NCI-H2029 (cell line): ENCODE measurements at regions not wholly inside any gene's neighbourhood (a gene's known extent, or its start where the extent isn't known, plus 50 kb on each side); places are given as distances from the start of the nearest gene placed in this dataset.

Source experiments
- DNase-seq: peaks from one replicate; lab custom pipeline; 2025; lab: John Stamatoyannopoulos, UW

DNA sequence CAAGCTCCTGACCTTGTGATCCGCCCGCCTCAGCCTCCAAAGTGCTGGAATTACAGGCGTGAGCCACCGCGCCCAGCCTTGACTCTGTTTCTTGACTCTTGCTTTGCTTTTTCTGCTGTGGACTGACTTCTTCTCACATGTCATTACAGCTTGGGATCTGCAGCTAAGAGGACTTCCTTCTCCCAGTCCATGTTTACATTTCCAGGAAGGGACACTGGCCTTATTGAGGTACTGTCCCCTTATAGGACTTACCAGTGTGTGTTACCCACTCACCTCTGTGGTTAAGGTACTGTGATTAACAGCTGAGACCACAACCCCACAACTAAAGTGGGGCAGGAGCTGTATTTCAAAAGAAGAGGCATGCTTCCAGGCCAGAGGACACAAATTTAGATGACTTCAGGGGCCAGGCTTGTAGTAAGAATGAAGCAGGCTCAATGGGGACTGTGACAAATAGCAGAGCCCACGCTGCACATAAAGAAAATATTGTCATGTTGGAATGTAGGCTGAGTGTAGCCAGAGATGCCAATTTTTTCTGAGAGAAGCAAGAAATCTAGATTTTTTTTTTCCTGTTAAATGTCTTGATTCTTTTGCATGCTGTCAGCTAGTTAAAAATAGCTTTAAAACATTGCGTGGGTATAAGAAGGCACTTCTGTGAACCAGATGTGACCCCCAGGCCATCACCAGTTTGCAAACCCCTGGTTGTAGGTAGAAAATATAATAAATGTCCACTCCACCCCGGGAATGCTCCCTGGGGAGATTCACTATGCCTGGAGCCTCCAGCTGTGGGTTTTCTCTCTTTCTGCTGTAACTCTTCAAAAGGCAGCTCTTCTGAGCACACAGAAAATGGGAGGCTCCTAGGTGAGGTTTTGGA lies 75.0 kb downstream of the PTPDC1 start:
- no peak for DNase-seq

DNA sequence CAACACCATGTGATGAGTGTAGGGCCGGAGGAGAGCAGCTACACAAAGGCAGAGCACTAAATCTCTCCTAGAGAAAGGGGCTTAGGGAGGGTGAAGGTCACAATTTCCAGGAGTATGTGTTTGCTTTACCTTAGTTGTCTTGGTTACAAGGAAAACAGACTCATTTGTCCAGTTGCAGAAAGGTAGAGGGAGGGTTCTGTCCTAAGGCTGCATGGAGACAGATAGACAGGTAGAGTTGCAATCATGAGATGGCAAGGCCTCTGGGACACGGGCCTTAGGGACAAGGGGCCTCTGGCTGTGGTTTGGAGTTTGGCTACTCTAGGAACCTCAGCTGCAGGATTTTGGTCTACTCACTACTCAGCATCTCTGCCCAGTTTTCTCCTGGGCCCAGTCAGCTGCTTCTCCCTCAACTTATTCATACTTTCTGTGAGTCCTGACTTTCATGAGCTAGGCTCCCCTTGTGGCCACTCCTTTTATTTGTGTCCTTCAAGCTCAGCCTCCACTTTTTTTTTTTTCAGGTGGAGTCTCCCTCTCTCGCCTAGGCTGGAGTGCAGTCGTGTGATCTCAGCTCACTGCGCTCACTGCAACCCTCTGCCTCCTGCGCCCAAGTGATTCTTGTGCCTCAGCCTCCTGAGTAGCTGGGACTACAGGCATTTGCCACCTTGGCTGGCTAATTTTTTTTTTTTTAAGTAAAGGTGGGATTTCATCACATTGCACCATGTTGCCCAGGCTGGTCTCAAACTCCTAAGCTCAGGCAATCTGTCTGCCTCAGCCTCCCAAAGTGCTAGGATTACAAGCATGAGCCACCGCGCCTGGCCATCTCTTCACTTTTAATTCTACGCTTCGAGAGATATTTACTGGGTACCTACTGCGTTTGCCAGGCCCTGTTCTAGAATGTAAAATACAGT lies 76.6 kb downstream of the PTPDC1 start:
- no peak for DNase-seq

DNA sequence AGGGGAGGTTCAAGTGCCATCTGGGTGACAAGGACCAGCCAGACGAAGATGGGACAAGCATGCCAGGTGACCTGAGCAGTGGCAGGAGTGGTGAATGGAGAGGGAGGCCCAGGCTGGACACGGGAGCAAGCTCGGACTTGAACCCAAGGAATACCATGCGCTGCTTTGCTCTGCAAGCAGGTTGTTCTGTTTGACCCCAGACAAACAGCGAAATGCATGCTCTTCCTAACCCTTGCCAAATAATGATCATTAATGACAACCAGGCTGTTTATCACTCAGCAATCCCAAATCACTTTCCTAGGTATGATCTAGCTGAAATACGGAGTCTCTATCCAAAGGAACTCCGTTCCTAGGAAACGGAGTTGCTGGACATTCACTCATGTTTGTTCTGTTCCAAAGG lies 77.4 kb downstream of the PTPDC1 start:
- no peak for DNase-seq

DNA sequence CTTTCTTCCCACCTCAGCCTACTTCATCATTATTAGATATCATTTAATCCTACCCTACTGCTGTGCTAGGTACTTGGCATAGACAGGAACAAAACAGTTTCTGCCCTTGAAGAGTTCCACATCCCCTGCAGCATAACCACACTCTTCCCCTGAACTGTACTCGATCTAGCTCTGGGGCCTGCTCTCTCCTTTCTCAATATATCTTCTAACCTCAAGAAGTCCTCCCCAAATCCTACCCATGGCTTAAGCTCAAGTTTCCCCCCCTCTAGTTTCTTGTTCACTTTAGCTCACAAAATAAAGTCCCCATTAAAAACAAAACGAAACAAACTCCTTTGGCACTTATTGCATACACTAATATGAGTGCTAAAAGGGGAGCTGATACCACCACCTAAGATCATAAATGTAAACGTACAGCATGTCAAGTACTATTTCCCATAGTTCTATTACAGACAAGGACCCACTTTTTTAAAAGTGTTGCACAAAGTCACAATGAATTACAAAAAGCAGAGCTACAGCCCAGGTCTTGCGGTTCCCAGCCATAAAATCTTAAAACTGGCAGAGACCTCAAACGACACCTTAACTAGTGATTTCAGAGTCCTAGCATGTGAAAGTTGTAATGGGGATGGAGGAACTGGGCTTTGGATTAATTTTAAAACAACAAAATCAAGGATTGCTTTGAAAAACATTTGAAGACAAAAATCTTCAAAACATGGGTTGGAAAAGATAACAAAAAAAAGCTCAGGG lies 80.7 kb downstream of the PTPDC1 start:
- no peak for DNase-seq

DNA sequence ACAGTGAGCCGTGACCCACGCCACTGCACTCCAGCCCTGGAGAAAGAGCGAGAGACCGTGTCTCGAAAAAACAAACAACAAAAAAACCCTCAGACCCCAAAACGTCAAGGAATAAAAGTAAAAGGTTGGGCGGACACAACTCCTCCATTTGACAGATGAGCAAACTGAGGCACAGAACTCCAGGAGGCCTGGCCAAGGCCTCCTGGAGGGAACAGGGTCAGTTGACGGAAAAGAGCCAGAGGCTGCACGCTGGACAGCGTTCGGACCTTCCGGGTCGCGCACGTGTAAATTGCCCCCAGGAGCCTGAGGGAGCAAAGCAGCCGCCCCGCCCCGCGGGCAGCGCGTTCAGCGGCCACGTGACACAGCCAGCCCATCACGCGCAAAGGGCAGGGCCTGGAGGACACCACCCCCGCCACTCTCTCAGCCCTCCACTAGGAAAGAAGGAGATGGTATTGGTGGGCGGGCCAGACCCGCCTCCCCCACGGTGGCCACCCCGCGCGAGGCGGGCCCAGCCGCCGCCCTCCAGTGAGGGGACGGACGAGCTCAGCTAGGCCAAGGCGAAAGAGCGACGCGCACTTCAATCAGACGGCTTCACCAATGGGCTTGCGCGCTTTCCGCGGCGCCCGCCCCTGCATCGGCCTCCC lies 81.5 kb downstream of the PTPDC1 start:
- DNase-seq = peak; percentile 98

DNA sequence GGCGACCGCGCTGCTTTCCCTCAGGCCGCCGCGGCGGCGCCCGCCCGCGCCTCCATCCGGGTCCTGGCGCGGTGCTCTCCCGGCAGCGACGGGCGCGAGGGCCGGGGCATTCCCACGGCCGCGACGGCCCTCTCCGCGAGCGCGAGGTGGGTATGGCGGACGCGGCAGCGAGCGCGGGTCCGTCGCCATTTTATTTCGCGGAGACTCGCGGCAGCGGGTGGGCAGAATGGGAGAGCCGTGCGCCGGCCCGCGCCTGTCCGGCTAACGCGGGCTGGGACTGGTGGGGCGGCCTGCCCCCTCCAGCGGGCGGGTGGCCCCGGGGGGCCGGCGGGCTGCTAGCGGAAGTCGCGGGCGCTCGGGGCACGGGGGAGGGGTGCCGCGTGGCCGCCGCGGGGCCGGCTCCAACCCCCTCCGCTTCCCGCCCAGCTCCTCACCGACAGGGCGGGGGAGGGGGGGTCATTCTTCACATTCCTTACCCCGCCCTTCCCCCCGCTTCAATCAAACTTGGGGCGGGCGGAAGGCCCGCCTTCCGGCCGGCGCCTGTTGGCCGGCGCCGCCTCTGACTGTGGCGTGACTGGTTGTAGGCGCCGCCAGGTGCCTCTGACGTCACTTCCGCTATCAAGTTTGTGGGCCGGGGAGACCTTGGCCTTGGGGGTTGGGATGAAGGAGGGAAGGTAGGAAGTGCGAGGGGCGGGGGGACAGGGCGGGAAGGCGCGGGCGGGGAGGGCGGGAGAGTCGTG lies 82.1 kb downstream of the PTPDC1 start:
- peak; percentile 99 for DNase-seq

DNA sequence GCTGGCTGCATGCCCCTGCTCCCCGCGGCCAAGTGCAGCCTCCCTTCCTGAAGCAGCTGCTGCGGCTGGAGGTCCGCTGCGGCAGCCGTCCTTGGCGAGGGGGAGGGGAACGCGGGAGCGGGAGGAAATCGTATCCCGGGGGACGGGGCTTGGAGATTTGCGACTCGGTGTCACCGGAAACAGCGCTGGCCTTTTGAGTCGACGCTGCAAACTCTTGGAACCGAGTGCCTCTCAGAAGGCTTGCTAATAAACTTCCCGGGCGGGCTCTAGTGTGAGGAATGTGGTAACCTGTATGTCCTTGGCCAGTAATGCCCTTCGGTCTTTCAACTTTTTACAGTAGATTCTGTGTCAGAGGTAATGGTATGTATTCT lies 82.7 kb downstream of the PTPDC1 start:
- DNase-seq = no peak

DNA sequence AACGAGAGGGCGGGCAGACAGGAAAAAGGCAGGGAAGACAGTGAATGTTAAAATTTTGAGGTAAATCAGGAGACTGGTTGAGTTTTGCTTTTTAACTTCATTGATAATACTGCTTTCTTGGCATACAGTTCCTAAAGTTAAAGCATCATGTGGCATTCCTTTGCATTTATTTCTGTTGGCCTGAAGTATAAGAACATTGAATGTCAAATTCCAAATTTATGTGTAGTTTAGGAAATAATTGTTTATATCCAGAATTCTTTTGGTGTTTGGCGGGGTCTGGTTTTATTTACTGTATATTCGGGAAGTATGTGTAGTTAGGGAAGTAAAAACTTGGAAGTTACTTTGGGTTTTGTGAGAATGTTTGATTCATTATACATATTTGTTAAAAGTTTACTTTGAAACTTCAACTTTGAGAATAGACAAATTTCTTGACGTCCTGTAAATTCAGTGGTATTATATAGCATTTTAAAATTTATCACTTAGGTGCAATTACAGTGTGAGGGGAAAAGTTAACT lies 83.2 kb downstream of the PTPDC1 start:
- no peak for DNase-seq

DNA sequence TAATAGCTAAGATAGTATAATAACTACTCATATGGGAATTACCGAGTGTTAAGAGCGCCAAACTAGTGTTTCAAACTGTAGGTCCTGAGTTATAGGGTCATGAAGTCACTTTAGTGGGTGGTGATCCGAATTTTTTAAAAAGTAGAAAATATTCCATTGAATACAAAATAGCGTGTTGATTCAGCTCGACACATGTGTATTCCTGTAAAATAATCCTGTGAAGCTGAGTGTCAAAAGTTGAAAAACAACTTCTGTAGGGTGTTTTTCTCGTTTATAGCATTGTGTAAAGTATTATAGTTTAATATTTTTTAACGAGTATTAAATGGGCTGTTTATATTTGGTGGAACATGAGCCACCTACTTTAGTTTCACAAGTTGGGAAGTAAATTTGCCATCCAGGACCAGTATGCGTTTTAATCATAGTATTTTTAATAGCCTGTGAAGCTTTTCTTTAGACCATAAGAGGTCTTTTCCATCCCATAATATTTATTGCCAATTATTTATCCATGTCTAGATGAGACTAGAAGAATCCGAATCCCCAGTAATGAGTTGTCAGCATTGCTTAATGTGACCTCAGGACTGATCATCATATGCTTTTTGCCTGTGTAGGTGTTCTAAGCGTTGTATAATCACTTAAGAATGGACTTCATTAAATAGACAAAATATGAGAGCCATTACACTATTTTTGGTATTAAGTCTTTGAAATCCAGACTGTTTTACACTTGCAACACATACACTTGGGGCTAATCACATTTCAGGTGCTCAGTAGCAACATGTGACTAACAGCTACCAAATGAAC lies 84.1 kb downstream of the PTPDC1 start:
- no peak for DNase-seq

DNA sequence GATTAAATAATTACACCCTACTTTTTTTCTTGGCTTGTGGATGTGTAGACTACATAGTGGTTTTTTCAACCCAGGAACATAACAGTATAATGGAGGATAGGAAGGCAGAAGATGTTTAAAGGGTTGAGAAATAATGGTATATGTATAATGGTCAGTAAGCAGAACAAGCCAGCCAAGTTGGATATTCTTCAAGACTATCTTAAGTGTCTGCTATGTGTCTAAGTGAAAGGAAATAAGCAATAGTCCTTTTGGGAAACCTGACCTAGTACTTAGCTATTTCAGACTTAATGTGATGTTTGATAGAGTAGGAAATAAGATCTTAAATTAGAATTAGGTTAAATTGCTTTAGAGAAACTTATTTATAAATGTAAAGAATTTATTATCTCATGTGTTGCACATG lies 85.7 kb downstream of the PTPDC1 start:
- DNase-seq = no peak

DNA sequence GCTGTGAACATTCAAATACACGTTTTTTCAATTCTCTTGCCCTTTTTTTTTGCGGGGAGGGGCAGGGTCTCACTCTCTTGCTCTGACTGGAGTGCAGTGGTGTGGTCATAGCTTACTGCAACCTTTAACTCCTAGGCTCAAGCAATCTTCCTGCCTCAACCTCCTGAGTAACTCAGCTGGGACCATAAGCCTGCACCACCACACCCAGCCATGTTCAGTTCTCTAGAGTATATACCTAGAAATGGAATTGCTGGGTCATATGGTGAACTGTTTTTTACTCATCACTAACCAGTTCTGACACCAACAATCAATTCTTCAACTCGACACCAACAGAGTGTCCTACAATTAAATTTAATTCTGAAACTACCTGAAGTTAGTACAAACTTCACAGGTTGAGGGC lies 85.5 kb upstream of the ZNF169 start:
- DNase-seq = no peak

DNA sequence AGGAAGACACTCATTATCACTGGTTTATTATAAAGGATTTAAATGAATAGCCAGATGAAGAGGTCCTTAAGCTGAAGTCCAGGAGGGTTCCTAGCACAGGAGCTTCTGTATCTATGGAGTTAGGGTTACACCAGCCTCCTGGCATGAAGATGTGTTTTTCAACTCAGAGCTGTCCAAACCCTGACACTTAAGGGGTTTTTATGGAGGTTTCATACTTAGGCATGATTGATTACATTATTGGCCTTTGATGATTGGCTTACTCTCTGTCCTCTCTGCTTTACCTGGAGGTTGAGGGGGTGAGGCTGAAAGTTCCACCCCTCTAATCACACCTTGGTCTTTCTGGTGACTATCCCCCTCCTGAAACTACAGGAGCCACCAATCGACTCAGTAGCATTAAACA lies 84.9 kb upstream of the ZNF169 start:
- DNase-seq = no peak

DNA sequence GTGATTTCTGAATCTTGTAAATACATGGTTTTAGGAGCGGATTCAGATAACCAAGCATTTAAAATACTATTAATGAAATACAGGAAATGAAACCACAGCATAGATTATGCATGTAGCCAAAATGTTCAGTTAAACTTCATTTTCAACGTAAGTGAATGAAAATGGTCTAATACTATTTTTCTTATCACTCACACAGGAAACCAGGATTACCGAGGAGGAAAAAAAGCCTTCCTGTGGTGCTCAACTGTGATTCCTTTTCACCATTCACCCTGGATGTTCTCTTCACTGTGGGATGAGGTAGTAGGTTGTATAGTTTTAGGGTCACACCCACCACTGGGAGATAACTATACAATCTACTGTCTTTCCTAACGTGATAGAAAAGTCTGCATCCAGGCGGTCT lies 83.4 kb upstream of the ZNF169 start:
- no peak for DNase-seq

DNA sequence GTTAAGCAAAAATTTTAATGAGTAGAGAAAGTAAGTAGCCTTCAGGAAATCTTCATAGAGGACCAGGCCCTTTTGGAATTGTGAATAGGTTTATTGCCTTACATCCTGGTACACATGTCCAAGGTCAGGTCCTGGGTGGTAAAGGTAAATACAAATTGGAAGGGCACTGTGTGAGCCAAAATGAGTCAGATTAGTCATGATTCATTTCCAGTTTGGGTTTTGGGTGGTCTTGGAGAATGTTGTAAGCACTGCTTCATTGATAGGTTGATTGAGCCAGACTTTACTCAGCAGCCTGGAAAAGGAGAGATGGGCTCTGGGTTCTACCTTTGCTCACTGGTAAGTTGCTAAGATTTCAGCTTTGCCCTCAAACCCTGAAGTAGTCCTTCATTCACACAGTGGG lies 82.5 kb upstream of the ZNF169 start:
- no peak for DNase-seq

DNA sequence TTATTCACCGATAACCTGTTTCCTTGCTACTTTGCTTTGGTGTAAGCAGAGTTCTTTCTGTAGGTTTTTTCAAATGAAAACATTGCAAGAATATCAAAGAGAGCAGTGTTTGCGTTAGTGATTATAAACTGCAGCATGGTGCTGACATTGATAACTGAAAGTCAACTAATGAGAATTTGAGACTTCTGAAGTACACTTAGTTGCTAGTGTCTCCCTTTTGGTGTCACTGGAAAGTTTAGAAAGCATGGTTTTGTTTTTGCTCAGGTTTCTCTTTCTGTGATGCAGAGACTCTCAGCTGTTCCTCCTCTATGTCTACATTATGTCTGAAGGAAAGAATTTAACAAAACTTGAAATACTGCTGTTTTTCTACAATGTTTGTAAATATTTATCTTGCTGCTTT lies 80.2 kb upstream of the ZNF169 start:
- no peak for DNase-seq

DNA sequence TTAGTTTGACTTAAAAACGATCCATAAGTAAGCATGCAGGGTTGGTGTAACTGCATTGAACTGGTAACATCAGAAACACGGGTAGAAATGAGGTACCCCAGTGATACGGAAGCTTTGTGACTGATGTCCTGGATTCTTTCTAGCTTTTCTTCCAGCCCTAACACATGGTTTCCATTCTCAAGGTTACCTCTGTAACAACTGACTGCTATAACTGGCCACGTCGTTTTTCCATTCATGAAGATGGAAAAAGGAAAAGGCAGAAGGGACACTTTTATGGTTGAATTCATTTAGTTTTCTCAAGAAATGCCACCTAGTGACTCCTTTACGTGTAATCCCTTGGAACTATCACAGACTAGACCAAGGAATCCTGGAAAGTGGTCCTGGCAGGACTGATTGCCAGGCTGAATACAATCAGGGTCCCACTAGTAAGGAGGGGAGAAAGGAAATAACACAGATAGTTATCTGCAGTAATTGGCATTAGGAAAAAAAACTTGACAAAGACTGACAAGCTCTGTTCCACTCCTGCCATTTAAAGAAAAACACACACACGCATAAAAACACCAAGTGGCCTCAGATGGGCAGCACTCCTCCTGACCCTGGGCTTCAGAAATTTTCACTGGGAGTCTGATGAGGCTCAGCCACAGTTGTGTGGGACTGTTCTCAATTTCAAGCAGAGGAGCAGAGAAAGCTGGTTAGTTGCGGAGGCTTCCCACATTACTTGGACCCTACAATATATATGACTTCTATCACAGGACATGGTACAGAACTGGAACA lies 77.5 kb upstream of the ZNF169 start:
- DNase-seq = no peak

DNA sequence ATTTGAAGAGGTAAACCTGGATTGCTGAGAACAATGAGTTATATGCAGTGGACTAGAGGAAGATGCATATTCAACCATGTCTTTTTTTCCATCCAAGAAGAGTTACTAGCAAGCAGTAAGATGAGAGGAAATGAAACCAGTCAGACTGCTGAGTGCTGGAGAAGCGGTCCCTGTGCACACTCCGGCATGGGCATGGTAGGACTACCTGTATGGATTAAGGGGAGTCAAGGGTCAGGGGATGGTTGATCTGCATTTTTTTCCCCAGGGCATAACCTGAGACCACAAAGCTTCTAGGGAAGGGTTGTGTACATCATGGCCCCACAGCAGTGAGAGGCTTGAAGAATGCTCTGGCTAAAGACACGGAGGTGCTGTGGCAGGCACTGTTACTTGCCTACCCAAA lies 76.6 kb upstream of the ZNF169 start:
- no peak for DNase-seq

DNA sequence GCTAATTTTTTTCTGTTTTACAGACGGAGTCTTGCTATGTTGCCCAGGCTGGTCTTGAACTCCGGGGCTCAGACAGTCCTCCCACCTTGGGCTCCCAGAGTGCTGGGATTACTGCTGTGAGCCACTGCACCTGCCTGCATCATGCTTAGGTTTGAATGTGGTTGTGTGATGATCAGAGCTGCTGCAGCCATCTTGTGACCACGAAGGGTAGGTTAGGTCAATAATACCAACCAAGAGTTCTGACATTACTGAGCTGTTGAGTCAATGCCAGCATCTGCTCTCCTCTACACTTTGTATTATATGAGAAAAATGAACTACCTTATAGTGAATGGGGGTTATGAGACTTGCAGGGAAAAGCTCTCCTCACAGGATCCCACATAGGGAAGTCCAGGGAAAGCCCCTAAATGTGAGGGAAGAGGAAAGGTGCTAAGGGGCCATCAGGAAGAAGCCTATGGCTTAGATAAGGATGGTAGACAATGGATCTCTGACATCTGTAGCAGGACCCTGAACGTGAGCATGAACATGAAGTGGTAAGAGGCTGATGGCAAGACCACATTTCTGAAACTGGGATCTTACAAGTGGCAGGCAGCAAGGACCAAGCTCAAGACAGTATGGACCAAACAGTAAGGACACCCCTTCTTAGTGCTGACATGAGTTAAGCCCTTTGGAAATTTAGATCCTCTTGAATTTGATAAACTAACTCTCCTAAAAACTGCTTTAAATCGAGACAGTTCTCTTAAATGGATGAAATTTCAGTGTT lies 75.7 kb upstream of the ZNF169 start:
- DNase-seq = no peak

DNA sequence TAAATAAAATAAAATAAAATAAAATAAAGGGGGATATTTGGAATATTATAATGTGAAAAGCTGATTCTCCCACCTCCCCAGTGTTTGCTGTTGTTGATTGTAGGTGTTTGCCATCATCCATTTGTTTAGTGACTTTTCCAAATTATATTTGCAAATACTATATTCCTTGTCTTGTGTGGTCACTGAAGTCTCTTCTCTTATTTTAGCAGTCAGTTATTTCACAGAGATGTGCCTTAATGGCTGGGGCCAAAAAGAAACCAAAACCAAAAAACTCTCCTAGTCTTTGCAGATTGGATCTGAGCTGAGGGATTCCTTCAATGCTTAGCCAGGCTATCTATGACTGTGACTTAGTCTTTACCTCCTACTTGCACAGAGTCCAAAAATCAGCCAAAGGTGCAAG lies 70.9 kb upstream of the ZNF169 start:
- DNase-seq = no peak
